ENCODE measurements at regions not wholly inside any gene's neighbourhood (a gene's known extent, or its start where the extent isn't known, plus 50 kb on each side); places are given as distances from the start of the nearest gene placed in this dataset.
"Not testable (repeated sequence)": the region's sequence is repeated elsewhere in the genome, so short reads cannot be mapped to it uniquely, and the experiment has no call there.

GRCh38 chr4:123020285-123020684, 97.9 kb upstream of the NUDT6 start:
- TF ChIP-seq, protein P1, sequence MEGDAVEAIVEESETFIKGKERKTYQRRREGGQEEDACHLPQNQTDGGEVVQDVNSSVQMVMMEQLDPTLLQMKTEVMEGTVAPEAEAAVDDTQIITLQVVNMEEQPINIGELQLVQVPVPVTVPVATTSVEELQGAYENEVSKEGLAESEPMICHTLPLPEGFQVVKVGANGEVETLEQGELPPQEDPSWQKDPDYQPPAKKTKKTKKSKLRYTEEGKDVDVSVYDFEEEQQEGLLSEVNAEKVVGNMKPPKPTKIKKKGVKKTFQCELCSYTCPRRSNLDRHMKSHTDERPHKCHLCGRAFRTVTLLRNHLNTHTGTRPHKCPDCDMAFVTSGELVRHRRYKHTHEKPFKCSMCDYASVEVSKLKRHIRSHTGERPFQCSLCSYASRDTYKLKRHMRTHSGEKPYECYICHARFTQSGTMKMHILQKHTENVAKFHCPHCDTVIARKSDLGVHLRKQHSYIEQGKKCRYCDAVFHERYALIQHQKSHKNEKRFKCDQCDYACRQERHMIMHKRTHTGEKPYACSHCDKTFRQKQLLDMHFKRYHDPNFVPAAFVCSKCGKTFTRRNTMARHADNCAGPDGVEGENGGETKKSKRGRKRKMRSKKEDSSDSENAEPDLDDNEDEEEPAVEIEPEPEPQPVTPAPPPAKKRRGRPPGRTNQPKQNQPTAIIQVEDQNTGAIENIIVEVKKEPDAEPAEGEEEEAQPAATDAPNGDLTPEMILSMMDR (IDR thresholded peaks at IDR 0.05; ENCODE audit: insufficient read depth, low read length, poor library complexity, severe bottlenecking), result no peak

DNA sequence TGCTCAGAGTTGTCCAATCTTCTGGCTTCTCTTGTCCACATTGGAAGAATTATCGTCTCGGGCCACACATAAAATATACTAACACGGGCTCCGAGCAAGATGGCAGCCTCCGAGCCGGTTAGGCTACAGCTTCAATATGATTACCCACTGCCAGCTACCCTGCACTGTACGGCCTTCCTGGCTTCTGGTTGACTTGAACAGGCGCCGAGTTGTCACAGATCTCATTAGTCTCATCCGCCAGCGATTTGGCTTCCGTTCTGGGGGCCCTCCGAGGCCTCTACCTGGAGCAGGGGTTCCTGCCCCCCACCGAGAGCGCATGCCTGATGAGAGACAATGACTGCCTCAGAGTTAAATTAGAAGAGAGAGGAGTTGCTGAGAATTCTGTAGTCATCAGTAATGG, 101.2 kb upstream of the NUDT6 start:
- H3K36me3 ChIP-seq (ENCODE audit: control insufficient read depth, insufficient read depth, low read length), result no peaks in the 10 kb centered on the region
- TF ChIP-seq, protein P1 (IDR thresholded peaks at IDR 0.05; ENCODE audit: insufficient read depth, low read length, poor library complexity, severe bottlenecking), result no peak
- no peak for DNase-seq (ENCODE audit: extremely low read depth, insufficient read length)
- no peaks in the 10 kb centered on the region for H3K27me3 ChIP-seq (replicated peaks; ENCODE audit: control insufficient read depth, insufficient read depth, low read length)
- H3K4me3 ChIP-seq (replicated peaks; ENCODE audit: low read depth, low read length), result no peak overlapping the region

More at GRCh38 chr4:123020285-123020684, 97.9 kb upstream of the NUDT6 start:
- no peak for DNase-seq (ENCODE audit: extremely low read depth, insufficient read length)
- Histone ChIP-seq H3K27me3 (replicated peaks; ENCODE audit: control insufficient read depth, insufficient read depth, low read length) (no peaks in the 10 kb centered on the region), H3K4me3 (replicated peaks; ENCODE audit: low read depth, low read length) (no peak overlapping the region), H3K36me3 (ENCODE audit: control insufficient read depth, insufficient read depth, low read length) (no peaks in the 10 kb centered on the region)

DNA sequence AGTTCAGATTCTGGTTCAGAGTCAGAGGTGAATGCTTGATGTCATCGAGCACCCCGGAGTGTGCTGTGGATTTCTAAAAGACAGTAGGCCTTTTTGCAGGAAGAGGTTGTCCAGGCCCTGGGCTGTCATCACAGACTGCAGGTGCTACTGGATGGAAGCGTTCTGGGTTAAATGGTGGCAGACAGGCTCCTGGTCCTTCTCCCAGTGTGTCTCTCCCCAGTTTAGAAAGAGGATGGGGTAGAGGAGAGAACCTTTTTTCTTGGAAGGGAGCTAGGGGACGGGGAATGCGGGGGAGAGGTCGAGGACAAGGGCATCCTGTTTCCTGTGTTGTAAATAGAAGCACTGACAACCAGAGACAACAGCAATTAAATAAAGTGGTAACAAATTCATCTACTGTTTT, 102.3 kb upstream of the NUDT6 start:
- Histone ChIP-seq H3K27me3 (replicated peaks; ENCODE audit: control insufficient read depth, insufficient read depth, low read length) (no peaks in the 10 kb centered on the region), H3K36me3 (ENCODE audit: control insufficient read depth, insufficient read depth, low read length) (no peaks in the 10 kb centered on the region), H3K4me3 (replicated peaks; ENCODE audit: low read depth, low read length) (no peak overlapping the region)
- DNase-seq (ENCODE audit: extremely low read depth, insufficient read length), result no peak
- TF ChIP-seq, protein P1 (IDR thresholded peaks at IDR 0.05; ENCODE audit: insufficient read depth, low read length, poor library complexity, severe bottlenecking), result no peak

DNA sequence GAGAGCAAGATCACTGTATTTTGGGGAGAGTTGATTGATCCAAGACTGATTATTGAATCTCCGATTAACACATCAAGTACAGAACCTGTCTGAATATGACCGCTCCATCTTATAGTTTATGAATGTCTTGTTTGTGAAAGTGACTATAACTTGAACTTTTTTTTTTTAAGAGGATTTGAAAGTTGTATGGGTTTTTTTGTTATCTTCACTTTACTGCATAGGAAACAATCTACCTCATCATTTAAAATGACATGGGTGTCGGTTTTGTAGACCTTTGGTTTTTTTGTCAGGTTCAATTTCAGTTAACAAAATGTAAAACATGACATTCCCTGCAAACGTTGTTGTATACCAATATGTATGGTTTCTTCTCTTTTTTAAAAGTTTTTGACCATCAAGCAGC, 103.0 kb upstream of the NUDT6 start:
- Histone ChIP-seq H3K4me3 (replicated peaks; ENCODE audit: low read depth, low read length) (no peak overlapping the region), H3K36me3 (ENCODE audit: control insufficient read depth, insufficient read depth, low read length) (no peaks in the 10 kb centered on the region), H3K27me3 (replicated peaks; ENCODE audit: control insufficient read depth, insufficient read depth, low read length) (no peaks in the 10 kb centered on the region)
- TF ChIP-seq, protein P1 (IDR thresholded peaks at IDR 0.05; ENCODE audit: insufficient read depth, low read length, poor library complexity, severe bottlenecking), result no peak
- DNase-seq (ENCODE audit: extremely low read depth, insufficient read length), result no peak

GRCh38 chr4:123026015-123026414, 103.6 kb upstream of the NUDT6 start:
- not testable (repeated sequence) for DNase-seq (ENCODE audit: extremely low read depth, insufficient read length); H3K27me3 ChIP-seq (replicated peaks; ENCODE audit: control insufficient read depth, insufficient read depth, low read length); H3K36me3 ChIP-seq (ENCODE audit: control insufficient read depth, insufficient read depth, low read length); H3K4me3 ChIP-seq (replicated peaks; ENCODE audit: low read depth, low read length)

GRCh38 chr4:123031664-123032063, 109.3 kb upstream of the NUDT6 start:
- Histone ChIP-seq H3K4me3 (replicated peaks; ENCODE audit: low read depth, low read length) (no peak overlapping the region), H3K27me3 (replicated peaks; ENCODE audit: control insufficient read depth, insufficient read depth, low read length) (no peaks in the 10 kb centered on the region), H3K36me3 (ENCODE audit: control insufficient read depth, insufficient read depth, low read length) (no peaks in the 10 kb centered on the region)
- no peak for DNase-seq (ENCODE audit: extremely low read depth, insufficient read length)
- TF ChIP-seq, protein P1 (IDR thresholded peaks at IDR 0.05; ENCODE audit: insufficient read depth, low read length, poor library complexity, severe bottlenecking), result no peak
